Hippocampal formation (tissue), 2 donors: ENCODE measurements at regions not wholly inside any gene's neighbourhood (a gene's known extent, or its start where the extent isn't known, plus 50 kb on each side); places are given as distances from the start of the nearest gene placed in this dataset.
"Not testable (repeated sequence)": the region's sequence is repeated elsewhere in the genome, so short reads cannot be mapped to it uniquely, and the experiment has no call there.

Experiments used
- DNase-seq, 2 donors: peaks; one replicate each; lab custom pipeline; 2025; lab: John Stamatoyannopoulos, UW

DNA sequence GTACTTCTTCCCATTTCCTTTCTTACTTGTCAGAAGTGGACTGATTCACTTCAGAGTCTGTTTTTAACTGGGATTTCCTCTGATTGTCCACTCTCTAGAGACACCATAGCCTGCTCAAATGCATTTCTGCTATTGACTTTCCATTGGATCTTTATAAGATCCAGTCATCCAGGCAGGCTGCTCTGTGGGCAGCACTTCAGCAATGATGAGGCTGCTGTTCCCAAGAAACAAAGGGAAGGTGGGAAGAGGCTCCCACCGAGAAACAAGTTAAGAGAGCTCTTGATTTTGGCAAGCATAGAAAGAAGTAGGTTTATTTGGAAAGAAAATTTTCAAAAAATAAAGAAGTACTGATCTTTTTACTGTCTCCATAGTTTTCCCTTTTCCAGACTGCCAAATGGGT lies 125.8 kb upstream of the STARD13 start:
- DNase-seq = no peak

DNA sequence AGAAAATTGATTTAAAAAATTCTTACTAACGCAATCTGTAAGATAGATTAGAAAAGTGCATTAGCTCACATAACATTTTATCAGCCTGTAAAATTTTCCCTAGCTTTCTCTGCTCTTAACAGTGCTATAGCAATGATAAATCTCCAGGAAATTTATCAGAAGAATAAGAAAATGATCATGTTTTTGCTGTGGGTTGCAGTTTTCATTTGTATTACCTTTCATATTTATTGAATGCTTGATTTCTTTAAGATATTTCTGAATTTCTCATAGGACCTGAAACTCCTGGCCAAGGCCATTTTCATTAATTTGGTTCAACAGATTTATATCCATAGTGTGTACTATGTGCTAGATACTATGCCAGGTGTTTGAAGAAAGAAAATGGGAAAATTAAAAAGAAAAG lies 130.3 kb upstream of the STARD13 start:
- no peak for DNase-seq

- not testable (repeated sequence) for DNase-seq
These were observed 132.8 kb upstream of the STARD13 start for GRCh38 chr13:33418224-33418953.

DNA sequence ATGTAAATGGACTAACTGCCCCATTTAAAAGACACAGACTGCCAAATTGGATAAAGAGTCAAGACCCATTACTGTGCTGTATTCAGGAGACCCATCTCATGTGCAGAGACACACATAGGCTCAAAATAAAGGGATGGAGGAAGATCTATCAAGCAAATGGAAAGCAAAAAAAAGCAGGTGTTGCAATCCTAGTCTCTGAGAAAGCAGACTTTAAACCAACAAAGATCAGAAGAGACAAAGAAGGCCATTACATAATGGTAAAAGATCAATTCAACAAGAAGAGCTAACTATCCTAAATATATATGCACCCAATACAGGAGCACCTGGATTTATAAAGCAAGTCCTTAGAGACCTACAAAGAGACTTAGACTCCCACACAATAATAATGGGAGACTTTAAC lies 134.6 kb upstream of the STARD13 start:
- DNase-seq = not testable (repeated sequence)

DNA sequence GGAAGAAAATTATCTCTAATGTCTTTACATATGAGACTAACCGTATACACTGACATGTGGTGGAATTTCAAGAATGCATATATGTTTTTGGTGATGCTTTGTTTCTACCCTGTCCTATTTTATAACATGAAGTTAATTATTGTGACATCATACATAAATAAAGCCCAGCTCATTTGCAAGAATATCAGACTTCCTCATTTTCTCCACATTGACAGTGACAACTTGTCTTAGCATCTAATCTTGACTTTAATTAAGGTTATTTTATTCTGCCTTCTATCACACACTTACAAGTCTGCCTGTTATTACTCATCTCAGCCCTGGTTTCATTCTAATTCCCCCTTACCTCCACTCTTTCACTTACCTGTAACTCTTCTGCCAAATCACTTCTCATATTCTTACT lies 140.6 kb upstream of the STARD13 start:
- no peak for DNase-seq

DNA sequence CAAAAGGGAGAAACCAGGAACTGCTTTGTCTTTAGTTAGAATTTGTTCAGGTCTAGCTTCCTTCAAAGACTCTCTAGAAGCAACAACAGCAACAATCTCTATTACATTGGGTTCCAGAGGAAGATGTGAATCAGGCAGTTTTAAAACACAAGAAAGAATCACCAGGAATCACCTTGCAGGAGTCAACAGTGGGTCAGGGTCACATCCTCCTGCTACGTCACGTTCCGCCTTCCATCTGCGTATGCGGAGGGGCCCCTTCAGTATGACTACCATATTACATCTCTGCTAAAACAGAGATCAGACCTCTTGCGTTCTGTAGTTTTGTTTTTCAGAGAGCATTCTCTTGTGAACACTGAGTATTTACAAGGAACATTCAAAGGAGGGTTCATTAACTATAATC lies 147.8 kb upstream of the STARD13 start:
- DNase-seq = no peak

GRCh38 chr13:33434676-33435075 lies 149.1 kb upstream of the STARD13 start:
- DNase-seq = no peak

DNA sequence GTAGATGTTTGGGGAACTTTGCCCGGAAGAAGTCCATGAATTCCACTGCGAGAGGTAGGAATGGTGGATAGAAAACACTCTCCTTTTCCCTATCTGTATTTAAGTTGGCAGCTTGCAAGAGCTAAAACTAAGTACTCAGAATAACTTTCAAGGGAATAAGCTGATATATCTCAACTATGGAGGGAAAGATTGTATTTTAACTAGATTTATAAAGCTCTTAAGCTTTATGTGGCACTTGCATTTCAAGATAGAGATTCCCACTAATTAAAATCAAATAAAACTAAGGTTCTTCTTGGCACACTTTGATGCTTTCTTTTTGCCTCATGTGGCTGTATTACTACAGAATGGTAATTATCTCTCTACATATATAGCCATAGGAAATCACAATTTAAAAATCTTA lies 149.7 kb upstream of the STARD13 start:
- no peak for DNase-seq

DNA sequence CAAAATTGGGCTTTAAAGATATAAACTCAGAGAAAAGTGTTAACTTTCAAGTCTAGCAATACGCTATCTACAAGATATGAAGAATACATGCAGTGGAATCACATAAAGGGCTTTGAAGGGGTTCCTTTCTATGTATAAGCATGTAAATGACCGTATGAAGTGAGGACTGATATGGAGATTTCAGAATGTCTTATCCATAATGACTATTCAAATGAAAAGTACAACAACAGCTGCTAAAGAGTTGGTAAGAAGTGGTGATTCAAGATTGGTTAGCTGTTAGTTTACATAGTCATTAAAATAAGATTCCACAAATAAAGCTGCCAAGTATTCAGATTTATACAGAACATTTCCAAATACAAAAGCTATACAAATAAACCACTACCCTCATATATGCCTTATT lies 153.4 kb upstream of the STARD13 start:
- DNase-seq = no peak

DNA sequence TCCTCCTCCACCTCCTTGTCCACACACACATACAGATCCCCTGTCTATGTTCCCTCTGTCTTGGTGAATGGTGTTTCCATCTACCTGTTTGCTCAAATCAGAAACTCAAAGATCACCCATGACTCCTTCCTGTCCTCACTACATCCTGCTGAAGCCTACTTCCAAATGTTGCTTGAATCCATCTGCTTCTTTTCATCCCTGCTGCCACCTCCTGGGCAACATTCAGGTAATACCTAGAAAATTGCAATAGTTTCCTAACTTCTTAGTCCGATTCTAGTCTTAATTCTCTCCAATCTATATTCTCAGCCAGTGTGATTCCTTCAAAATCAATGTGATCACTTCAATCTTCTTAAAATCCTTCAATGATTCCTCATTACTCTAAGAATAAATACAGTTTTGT lies 155.5 kb upstream of the STARD13 start:
- DNase-seq = no peak

DNA sequence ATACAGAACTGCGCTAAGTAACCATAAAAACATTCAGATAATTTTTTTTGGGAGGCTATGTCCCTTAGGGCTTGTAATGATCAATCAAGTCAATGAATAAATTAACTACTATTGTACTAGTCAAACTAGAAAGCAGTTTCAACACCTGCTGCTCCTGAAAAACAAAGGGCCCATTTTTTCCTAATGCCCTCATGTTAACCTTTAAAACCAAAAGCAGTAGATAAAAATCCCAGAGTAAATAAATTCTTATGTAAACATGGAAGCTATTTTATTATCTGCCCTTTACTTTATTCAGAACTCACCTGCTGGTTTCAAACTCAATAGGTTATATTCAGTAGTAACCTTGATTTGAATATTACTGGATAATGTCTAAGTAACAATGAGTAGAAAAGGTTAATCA lies 159.5 kb upstream of the STARD13 start:
- no peak for DNase-seq

GRCh38 chr13:33445476-33445875 lies 159.9 kb upstream of the STARD13 start:
- no peak for DNase-seq

GRCh38 chr13:33446821-33447725 lies 161.5 kb upstream of the STARD13 start:
- DNase-seq = no peak

- no peak for DNase-seq
These were observed 163.3 kb upstream of the STARD13 start for GRCh38 chr13:33448889-33449288.

DNA sequence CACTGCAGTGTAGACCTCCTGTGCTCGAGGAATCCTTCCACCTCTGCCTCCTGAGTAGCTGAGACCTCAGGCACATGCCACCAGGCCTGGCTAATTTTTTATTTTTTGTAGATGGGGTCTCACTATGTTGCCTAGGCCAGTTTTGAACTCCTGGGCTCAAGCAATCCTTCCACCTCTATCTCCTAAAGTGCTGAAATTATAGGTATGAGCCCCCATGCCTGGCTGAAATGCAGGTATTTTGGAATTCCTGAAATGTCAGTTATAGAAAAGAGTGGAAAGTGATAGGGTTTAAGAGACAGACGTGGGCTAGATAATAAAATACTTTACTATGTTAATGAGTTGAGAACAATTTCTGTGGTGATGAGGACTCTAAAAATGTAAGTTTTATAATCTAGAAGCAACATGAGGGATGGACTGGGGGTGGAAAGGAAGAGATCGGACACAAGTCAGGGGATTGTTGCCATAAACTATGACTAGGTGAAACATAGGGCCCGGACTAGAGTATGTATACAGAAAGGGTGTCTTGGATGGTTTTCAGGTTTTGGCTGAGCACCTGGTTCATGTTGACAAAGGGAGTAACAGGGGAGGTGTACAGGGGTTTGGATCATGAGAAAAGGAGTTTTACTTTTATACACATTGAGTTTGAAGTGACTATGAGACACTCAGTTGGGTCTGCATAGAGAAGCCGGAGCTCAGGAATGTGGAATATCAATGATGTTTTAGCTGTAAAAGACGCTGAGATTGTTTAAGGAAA lies 165.6 kb upstream of the STARD13 start:
- DNase-seq = no peak

DNA sequence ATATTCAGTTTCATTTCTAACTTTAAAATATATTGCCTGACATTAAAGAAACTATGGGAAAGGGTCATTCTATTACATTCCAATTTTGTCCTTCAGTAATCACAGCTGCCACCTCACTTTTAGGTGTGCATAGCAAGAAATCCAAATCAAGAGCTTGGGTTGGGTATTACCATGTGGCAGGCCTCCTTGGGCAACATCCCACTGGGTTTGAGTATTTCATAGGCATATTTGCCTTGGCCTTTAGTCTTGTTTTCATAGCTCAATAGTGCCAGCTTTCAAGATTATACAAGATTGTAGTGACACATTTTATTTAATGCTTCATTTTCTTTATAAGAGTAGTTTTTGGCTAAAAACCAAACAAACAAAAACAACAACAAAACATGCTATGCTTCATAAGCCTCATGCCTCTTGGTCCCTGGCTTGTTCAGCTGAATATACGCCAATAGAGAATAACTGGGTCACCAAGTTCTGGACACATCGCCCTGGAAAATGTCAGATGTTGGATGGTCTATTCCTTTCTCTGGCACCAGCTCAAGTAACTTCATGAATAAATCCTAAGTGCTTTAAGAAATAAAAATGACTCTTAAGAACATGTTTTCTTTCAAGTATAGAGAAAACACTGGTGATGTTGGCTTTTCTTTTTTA lies 167.4 kb upstream of the STARD13 start:
- peak in 1 of 2 donors; percentile 20 for DNase-seq

GRCh38 chr13:33453936-33454335 lies 168.4 kb upstream of the STARD13 start:
- no peak for DNase-seq

- DNase-seq = no peak
These were observed 169.5 kb upstream of the STARD13 start for GRCh38 chr13:33454844-33455705.

- DNase-seq = no peak
These were observed 174.1 kb upstream of the STARD13 start for GRCh38 chr13:33459702-33460101.

GRCh38 chr13:33462109-33462508 lies 176.6 kb upstream of the STARD13 start:
- DNase-seq = no peak

- DNase-seq = no peak
These were observed 178.8 kb upstream of the STARD13 start for GRCh38 chr13:33464345-33464744.
